Lower lobe of right lung (tissue), 2 donors: ENCODE measurements at regions not wholly inside any gene's neighbourhood (a gene's known extent, or its start where the extent isn't known, plus 50 kb on each side); places are given as distances from the start of the nearest gene placed in this dataset.

Experiments
- ATAC-seq, 2 donors: fragments of 200-7000 bp; cut with Tn5 transposase; one replicate each; pipeline ENCODE4 v1.9.1; 2020 to 2022; ENCODE audit warnings: mild to moderate bottlenecking in 2 of 2, moderate library complexity in 2 of 2
- DNase-seq: peaks from one replicate; pipeline ENCODE4 v3.0.0-alpha.2; 2020
- H3K27ac ChIP-seq: fragments of 200-600 bp; one replicate; pipeline ENCODE4 v1.8.0; 2022
- H3K27me3 ChIP-seq: fragments of 200-600 bp; one replicate; pipeline ENCODE4 v1.8.0; 2022; ENCODE audit warnings: low read depth
- H3K36me3 ChIP-seq: fragments of 200-600 bp; one replicate; pipeline ENCODE4 v1.8.0; 2022; ENCODE audit warnings: mild to moderate bottlenecking
- H3K4me1 ChIP-seq: fragments of 200-600 bp; one replicate; pipeline ENCODE4 v1.8.0; 2022
- H3K4me3 ChIP-seq: fragments of 200-600 bp; one replicate; pipeline ENCODE4 v1.8.0; 2022; ENCODE audit warnings: mild to moderate bottlenecking
- H3K9me3 ChIP-seq: fragments of 200-600 bp; one replicate; pipeline ENCODE4 v1.8.0; 2022
- CTCF ChIP-seq: fragments of 200-600 bp; IDR thresholded peaks from one replicate; pipeline ENCODE4 v1.8.0; 2022; ENCODE audit warnings: antibody characterized with exemption, mild to moderate bottlenecking
- intact Hi-C: fragments of 100-400 bp; cut with DNase I; formaldehyde crosslinking; loops from one replicate; pipeline ENCODE4 v1.11.0; 2022
- donor health status: DM: no; HTN: yes; CAD: no; lungs with severe emphysema.

- Histone ChIP-seq H3K4me3 (no peak overlapping the region), H3K4me1 (no peaks in the 10 kb centered on the region), H3K27me3 (no peaks in the 10 kb centered on the region), H3K36me3 (no peaks in the 10 kb centered on the region), H3K9me3 (no peaks in the 10 kb centered on the region), H3K27ac (no peak overlapping the region)
- DNase-seq (no peak), ATAC-seq (no peak)
- no peak for TF ChIP-seq CTCF
- intact Hi-C loops: no loop called here
Observed at GRCh38 chr12:115885040-115885690, 392.3 kb downstream of the MED13L start.

GRCh38 chr12:115882936-115883335, 394.6 kb downstream of the MED13L start:
- H3K27ac ChIP-seq: no peak overlapping the region
- no peaks in the 10 kb centered on the region for H3K9me3 ChIP-seq
- no peak for TF ChIP-seq CTCF
- no peaks in the 10 kb centered on the region for H3K27me3 ChIP-seq
- H3K4me1 ChIP-seq: no peaks in the 10 kb centered on the region
- intact Hi-C loops: no loop called here
- no peak for ATAC-seq
- H3K4me3 ChIP-seq: no peak overlapping the region
- H3K36me3 ChIP-seq: no peaks in the 10 kb centered on the region
- DNase-seq: no peak

- Histone ChIP-seq H3K27me3 (no peaks in the 10 kb centered on the region), H3K9me3 (no peaks in the 10 kb centered on the region), H3K27ac (no peak overlapping the region), H3K4me1 (no peaks in the 10 kb centered on the region), H3K36me3 (no peaks in the 10 kb centered on the region), H3K4me3 (no peak overlapping the region)
- no peak for DNase-seq
- ATAC-seq: no peak
- TF ChIP-seq CTCF: no peak
- intact Hi-C loops: no loop called here
Observed at GRCh38 chr12:115880238-115880637, 397.3 kb downstream of the MED13L start.

- no peak overlapping the region for H3K27ac ChIP-seq
- no peaks in the 10 kb centered on the region for H3K36me3 ChIP-seq
- no peaks in the 10 kb centered on the region for H3K9me3 ChIP-seq
- DNase-seq: no peak
- no peak overlapping the region for H3K4me3 ChIP-seq
- no peaks in the 10 kb centered on the region for H3K27me3 ChIP-seq
- no peak for ATAC-seq
- H3K4me1 ChIP-seq: no peaks in the 10 kb centered on the region
- intact Hi-C loops: no loop called here
- TF ChIP-seq CTCF: no peak
Observed at GRCh38 chr12:115879354-115879753, 398.1 kb downstream of the MED13L start.

GRCh38 chr12:115873451-115874082, 403.9 kb downstream of the MED13L start:
- Histone ChIP-seq H3K27ac (no peak overlapping the region), H3K27me3 (peaks cover 4% of the 10 kb centered on the region), H3K9me3 (no peaks in the 10 kb centered on the region), H3K4me3 (no peak overlapping the region), H3K36me3 (no peaks in the 10 kb centered on the region), H3K4me1 (no peaks in the 10 kb centered on the region)
- ATAC-seq: no peak
- intact Hi-C loops: no loop called here
- no peak for DNase-seq
- TF ChIP-seq CTCF: no peak
